Thoracic aorta (tissue), 2 donors: ENCODE measurements at regions not wholly inside any gene's neighbourhood (a gene's known extent, or its start where the extent isn't known, plus 50 kb on each side); places are given as distances from the start of the nearest gene placed in this dataset.

Experiments
- ATAC-seq: fragments of 150-250 bp; one replicate; pipeline ENCODE4 v1.8.0; 2017; ENCODE audit warnings: low read depth; ENCODE audit not compliant: insufficient number of reproducible peaks, low FRiP score
- DNase-seq: peaks from one replicate; pipeline ENCODE4 v3.0.0-alpha.2; 2020; ENCODE audit warnings: low spot score
- H3K27ac ChIP-seq, 2 donors: fragments of 200-600 bp; sonication (generic); 1 replicate in 1 of 2; 2 replicates in 1 of 2; pipeline ENCODE4 v1.5.1; 2016; ENCODE audit warnings: mild to moderate bottlenecking in 2 of 2, moderate library complexity in 2 of 2
- H3K27me3 ChIP-seq: fragments of 200-600 bp; sonication (generic); replicated peaks from 2 replicates; pipeline ENCODE4 v1.6.0; 2016; ENCODE audit warnings: mild to moderate bottlenecking; ENCODE audit not compliant: insufficient read depth
- H3K36me3 ChIP-seq: fragments of 200-600 bp; sonication (generic); one replicate; pipeline ENCODE4 v1.5.1; 2016
- H3K4me1 ChIP-seq, 2 donors: fragments of 200-600 bp; sonication (generic); 1 replicate in 1 of 2; 2 replicates in 1 of 2; pipeline versions ENCODE4 v1.5.1 to v1.6.0; 2016; ENCODE audit warnings: low read depth in 2 of 2, mild to moderate bottlenecking in 1 of 2; ENCODE audit not compliant: control insufficient read depth in 1 of 2
- H3K4me3 ChIP-seq: fragments of 200-600 bp; sonication (generic); 2 replicates; pipeline ENCODE4 v1.5.1; 2016; ENCODE audit warnings: mild to moderate bottlenecking
- H3K9me3 ChIP-seq: fragments of 200-600 bp; sonication (generic); 2 replicates; pipeline ENCODE4 v1.5.1; 2016
- CTCF ChIP-seq: fragments of 200-600 bp; sonication (generic); IDR thresholded peaks from one replicate; pipeline ENCODE4 v1.5.1; 2019; ENCODE audit warnings: antibody characterized with exemption

- DNase-seq = no peak
- no peaks in the 10 kb centered on the region for H3K36me3 ChIP-seq
- H3K27me3 ChIP-seq = no peaks in the 10 kb centered on the region
Measured at GRCh38 chr17:6018788-6019187, 51.4 kb upstream of the WSCD1 start.

DNA sequence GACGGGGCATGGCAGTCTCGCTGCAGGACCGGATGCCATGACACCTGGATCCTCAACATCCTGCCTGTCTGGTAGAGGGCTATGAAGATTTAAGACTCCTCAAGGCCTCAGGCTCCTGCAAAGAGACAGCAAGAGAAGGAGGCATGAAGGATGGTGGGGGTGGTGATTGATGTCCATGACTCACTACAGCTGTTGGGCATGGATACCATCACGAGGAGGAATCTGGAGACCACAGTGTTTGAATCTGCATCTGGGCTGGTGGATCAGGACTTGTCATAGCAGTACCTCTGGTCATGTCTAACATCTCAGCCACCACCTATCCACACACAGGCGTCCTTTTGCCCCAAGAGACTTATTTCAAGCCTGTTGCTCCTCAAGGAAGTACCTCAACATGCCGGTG is 50.2 kb upstream of the WSCD1 start:
- no peak for DNase-seq
- Histone ChIP-seq H3K27me3 (no peaks in the 10 kb centered on the region), H3K9me3 (no peaks in the 10 kb centered on the region), H3K27ac (no peak overlapping the region), H3K4me3 (no peak overlapping the region), H3K4me1 (peaks cover 0 to 28% of the 10 kb centered on the region in 2 donors), H3K36me3 (no peaks in the 10 kb centered on the region)
- no peak for TF ChIP-seq CTCF
- no peak for ATAC-seq

More at GRCh38 chr17:6018788-6019187, 51.4 kb upstream of the WSCD1 start:
- TF ChIP-seq CTCF = no peak
- H3K27ac ChIP-seq = no peak overlapping the region
- H3K4me1 ChIP-seq = peaks cover 0 to 21% of the 10 kb centered on the region in 2 donors
- no peak overlapping the region for H3K4me3 ChIP-seq
- no peaks in the 10 kb centered on the region for H3K9me3 ChIP-seq
- no peak for ATAC-seq

DNA sequence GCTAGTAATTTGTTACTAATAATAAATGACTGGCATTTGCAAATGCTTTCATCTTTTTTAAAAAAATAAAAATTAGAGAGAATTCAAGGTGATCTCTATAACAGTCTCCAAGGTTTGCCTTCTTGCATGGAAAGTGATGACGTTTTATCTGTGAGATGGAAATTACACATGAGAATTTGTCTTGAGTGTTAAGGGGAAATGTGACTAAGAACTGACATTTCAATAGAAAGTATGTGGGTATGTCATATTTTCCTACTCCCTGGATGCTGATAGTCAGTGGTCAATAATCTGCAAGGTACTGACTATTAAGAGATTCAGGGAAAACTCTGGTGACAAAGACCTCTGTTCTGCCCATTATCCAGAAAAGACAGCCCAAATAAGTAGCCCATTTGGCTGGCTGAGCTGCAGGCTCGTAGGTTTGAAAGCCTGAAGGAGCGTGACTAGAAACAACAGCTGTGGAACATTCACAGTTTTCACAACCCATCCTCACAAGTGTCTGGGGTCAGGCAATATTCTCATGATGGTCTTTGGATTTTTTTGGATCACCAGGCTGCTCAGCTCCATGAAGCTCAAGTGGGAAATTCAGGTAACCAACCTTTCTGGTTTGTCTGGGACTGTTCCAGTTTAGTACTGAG is 49.7 kb upstream of the WSCD1 start:
- no peak for TF ChIP-seq CTCF
- no peaks in the 10 kb centered on the region for H3K27me3 ChIP-seq
- H3K36me3 ChIP-seq = no peaks in the 10 kb centered on the region
- H3K4me1 ChIP-seq = peaks cover 0 to 32% of the 10 kb centered on the region in 2 donors
- no peak overlapping the region for H3K4me3 ChIP-seq
- DNase-seq = no peak
- no peak overlapping the region for H3K27ac ChIP-seq
- no peak for ATAC-seq
- no peaks in the 10 kb centered on the region for H3K9me3 ChIP-seq
